Smooth muscle cell (in vitro differentiated cells): ENCODE measurements at regions not wholly inside any gene's neighbourhood (a gene's known extent, or its start where the extent isn't known, plus 50 kb on each side); places are given as distances from the start of the nearest gene placed in this dataset.

Source experiments
- DNase-seq: peaks from one replicate; lab custom pipeline; 2025; ENCODE audit not compliant: unreplicated experiment; lab: John Stamatoyannopoulos, UW
- H2AFZ ChIP-seq: fragments of 200-600 bp; sonication (generic); 2 replicates; pipeline ENCODE4 v1.6.0; 2016; ENCODE audit warnings: antibody characterized with exemption, low read depth, mild to moderate bottlenecking
- H3F3A ChIP-seq: fragments of 200-600 bp; sonication (generic); 2 replicates; pipeline ENCODE4 v1.6.0; 2017; ENCODE audit warnings: antibody characterized with exemption, low read depth
- H3K27ac ChIP-seq: fragments of 200-600 bp; sonication (generic); 2 replicates; pipeline ENCODE4 v1.5.1; 2016; ENCODE audit warnings: low read depth, mild to moderate bottlenecking
- H3K27me3 ChIP-seq: fragments of 200-600 bp; sonication (generic); 2 replicates; pipeline ENCODE4 v1.6.1; 2016; ENCODE audit warnings: low read depth, mild to moderate bottlenecking
- H3K36me3 ChIP-seq: fragments of 200-600 bp; sonication (generic); 2 replicates; pipeline ENCODE4 v1.5.1; 2016; ENCODE audit warnings: low read depth
- H3K4me1 ChIP-seq: fragments of 200-600 bp; sonication (generic); 2 replicates; pipeline ENCODE4 v1.5.1; 2016; ENCODE audit warnings: low read depth
- H3K4me2 ChIP-seq: fragments of 200-600 bp; sonication (generic); 2 replicates; pipeline ENCODE4 v1.6.0; 2016; ENCODE audit warnings: mild to moderate bottlenecking
- H3K4me3 ChIP-seq: fragments of 200-600 bp; sonication (generic); 2 replicates; pipeline ENCODE4 v1.5.1; 2016; ENCODE audit warnings: mild to moderate bottlenecking
- H3K79me2 ChIP-seq: fragments of 200-600 bp; sonication (generic); 2 replicates; pipeline ENCODE4 v1.6.0; 2016; ENCODE audit warnings: low read depth, mild to moderate bottlenecking
- H3K9ac ChIP-seq: fragments of 200-600 bp; sonication (generic); 2 replicates; pipeline ENCODE4 v1.6.0; 2016; ENCODE audit warnings: low read depth
- H3K9me3 ChIP-seq: fragments of 200-600 bp; sonication (generic); replicated peaks from 2 replicates; pipeline ENCODE4 v1.5.1; 2016; ENCODE audit warnings: low read depth
- H4K20me1 ChIP-seq: fragments of 200-600 bp; sonication (generic); 2 replicates; pipeline ENCODE4 v1.6.0; 2016; ENCODE audit warnings: low read depth
- CTCF ChIP-seq: fragments of 200-600 bp; sonication (generic); IDR thresholded peaks from 2 replicates; pipeline ENCODE4 v1.5.1; 2017; ENCODE audit warnings: borderline replicate concordance, mild to moderate bottlenecking, antibody characterized with exemption; ENCODE audit not compliant: insufficient read depth, poor library complexity, severe bottlenecking
- WGBS: methylation state at CpG from one replicate; pipeline ENCODE4 v1.1.7; 2016; ENCODE audit warnings: low lambda C conversion rate; 5-methylcytosine and 5-hydroxymethylcytosine counted together

- no peak for DNase-seq
- no peak overlapping the region for H3K27ac ChIP-seq
- no peaks in the 10 kb centered on the region for H4K20me1 ChIP-seq
- H3K27me3 ChIP-seq = no peaks in the 10 kb centered on the region
- H3K4me1 ChIP-seq = no peaks in the 10 kb centered on the region
- H3K4me2 ChIP-seq = no peak overlapping the region
- H3K79me2 ChIP-seq = no peaks in the 10 kb centered on the region
- H3K4me3 ChIP-seq = no peak overlapping the region
- 85% methylated on average over 19 of the region's 19 CpGs for WGBS
- no peak for TF ChIP-seq CTCF
- no peak overlapping the region for H3K9ac ChIP-seq
- H3K36me3 ChIP-seq = no peaks in the 10 kb centered on the region
- H2AFZ ChIP-seq = no peak overlapping the region
- H3K9me3 ChIP-seq = no peaks in the 10 kb centered on the region
- no peaks in the 10 kb centered on the region for H3F3A ChIP-seq
Measured at GRCh38 chr6:163725008-163725941, 310.8 kb downstream of the QKI start.

GRCh38 chr6:163724196-163724595 lies 309.7 kb downstream of the QKI start:
- Histone ChIP-seq H3K4me3 (no peak overlapping the region), H3F3A (no peaks in the 10 kb centered on the region), H3K4me1 (no peaks in the 10 kb centered on the region), H3K27me3 (no peaks in the 10 kb centered on the region), H3K4me2 (no peak overlapping the region), H3K79me2 (no peaks in the 10 kb centered on the region), H3K27ac (no peak overlapping the region), H4K20me1 (no peaks in the 10 kb centered on the region), H3K9me3 (no peaks in the 10 kb centered on the region), H3K9ac (no peak overlapping the region), H2AFZ (no peak overlapping the region), H3K36me3 (no peaks in the 10 kb centered on the region)
- WGBS = 82% methylated on average over 8 of the region's 8 CpGs
- DNase-seq = no peak
- TF ChIP-seq CTCF = no peak

- no peak for DNase-seq
- Histone ChIP-seq H3K9ac (no peak overlapping the region), H3K79me2 (no peaks in the 10 kb centered on the region), H2AFZ (no peak overlapping the region), H3K36me3 (no peaks in the 10 kb centered on the region), H3K4me1 (no peaks in the 10 kb centered on the region), H3F3A (no peaks in the 10 kb centered on the region), H3K4me3 (no peak overlapping the region), H3K27ac (no peak overlapping the region), H3K9me3 (no peaks in the 10 kb centered on the region), H4K20me1 (no peaks in the 10 kb centered on the region), H3K4me2 (no peak overlapping the region), H3K27me3 (no peaks in the 10 kb centered on the region)
- TF ChIP-seq CTCF = no peak
- 94% methylated on average over 8 of the region's 8 CpGs for WGBS
Measured at GRCh38 chr6:163723759-163724158, 309.2 kb downstream of the QKI start.
